ENCODE measurements at regions not wholly inside any gene's neighbourhood (a gene's known extent, or its start where the extent isn't known, plus 50 kb on each side); places are given as distances from the start of the nearest gene placed in this dataset.

DNA sequence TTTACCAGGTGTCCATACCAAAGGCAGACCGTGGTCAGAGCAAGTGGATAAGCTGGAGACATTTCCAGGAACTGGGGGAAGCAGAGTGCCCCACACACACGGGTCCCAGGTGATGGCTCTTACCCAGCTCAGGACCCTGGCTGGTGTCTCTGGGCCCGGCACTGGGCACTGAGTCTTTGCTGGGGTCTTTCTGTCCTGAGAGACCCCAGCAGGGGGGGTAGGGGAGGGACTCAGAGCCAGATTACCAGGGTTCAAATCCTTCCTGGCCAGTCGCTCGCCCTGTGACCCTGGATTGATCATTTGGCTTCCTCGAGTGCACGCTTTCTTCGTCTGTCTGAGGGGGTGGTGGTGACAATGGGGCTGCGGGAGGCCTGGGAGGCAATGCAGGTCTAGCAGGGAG, 95.7 kb downstream of the PLXNA1 start:
- DNase-seq (ENCODE audit: low spot score) = no peak
- in situ Hi-C loops (cut with MboI; ENCODE audit: low sequenced_read_pairs, unreplicated experiment) = no loop called here
- TF ChIP-seq CTCF (IDR thresholded peaks at IDR 0.05; ENCODE audit: borderline replicate concordance, control extremely low read depth, extremely low read depth, insufficient read depth, missing control alignments) = no peak

DNA sequence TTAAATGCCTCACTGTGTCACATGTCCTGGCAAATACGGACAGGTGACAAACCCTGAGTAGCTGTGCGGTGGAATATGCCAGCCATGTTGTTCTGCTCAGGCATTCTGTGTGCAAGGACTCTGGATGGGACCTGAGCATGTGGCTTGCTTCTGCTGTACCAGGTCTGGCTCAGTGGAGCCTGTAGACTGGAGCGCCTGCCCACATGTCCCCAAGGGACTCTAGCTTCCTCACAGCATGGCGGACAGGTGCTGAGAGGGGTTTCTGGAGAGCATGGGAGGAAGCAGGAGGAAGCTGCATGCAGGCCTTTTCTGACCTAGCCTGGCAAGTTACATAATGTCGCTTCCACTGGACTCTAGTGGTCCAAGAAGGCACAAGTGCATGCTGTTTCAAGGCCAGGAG, 96.3 kb downstream of the PLXNA1 start:
- in situ Hi-C loops (cut with MboI; ENCODE audit: low sequenced_read_pairs, unreplicated experiment) = no loop called here
- TF ChIP-seq CTCF (IDR thresholded peaks at IDR 0.05; ENCODE audit: borderline replicate concordance, control extremely low read depth, extremely low read depth, insufficient read depth, missing control alignments) = no peak
- no peak for DNase-seq (ENCODE audit: low spot score)

DNA sequence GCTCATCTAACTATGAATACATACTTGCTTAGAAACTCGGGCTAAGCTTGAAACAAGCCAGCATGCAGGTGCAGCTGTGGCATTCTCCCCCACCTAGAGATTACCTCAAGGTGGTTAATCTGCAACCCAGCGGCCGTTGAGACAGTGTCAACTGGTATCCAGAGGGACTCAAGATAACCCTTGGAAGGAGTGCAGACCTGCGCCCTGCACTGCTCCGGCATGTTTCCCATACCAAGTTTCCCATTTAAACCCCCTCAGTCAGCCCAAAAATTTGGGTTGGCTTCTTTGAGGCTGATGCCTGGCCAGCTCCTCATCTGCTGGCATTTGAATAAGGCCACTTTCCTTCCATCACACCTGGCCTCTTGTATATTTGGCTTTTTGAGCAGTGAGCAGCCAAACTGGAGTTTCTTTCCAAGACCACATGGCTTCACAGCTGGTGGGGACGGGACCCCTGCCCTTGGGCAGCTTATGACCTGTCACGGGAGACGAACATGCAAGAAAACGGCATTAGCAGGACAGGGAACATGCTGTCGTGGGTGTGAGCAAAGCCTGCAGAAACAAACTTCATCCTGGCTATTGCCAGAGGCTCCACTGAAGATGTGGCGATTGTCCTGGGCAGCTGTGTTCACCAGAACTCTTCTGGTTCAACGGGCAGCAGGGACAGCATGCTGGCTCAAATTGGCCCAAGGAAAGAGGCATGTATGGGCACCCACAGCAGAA, 98.2 kb downstream of the PLXNA1 start:
- TF ChIP-seq CTCF (IDR thresholded peaks at IDR 0.05; ENCODE audit: borderline replicate concordance, control extremely low read depth, extremely low read depth, insufficient read depth, missing control alignments) = no peak
- DNase-seq (ENCODE audit: low spot score) = no peak
- in situ Hi-C loops (cut with MboI; ENCODE audit: low sequenced_read_pairs, unreplicated experiment) = no loop called here

GRCh38 chr3:127082066-127082465, 99.2 kb downstream of the PLXNA1 start:
- in situ Hi-C loops (cut with MboI; ENCODE audit: low sequenced_read_pairs, unreplicated experiment) = no loop called here
- no peak for DNase-seq (ENCODE audit: low spot score)
- TF ChIP-seq CTCF (IDR thresholded peaks at IDR 0.05; ENCODE audit: borderline replicate concordance, control extremely low read depth, extremely low read depth, insufficient read depth, missing control alignments) = no peak

- in situ Hi-C loops (cut with MboI; ENCODE audit: low sequenced_read_pairs, unreplicated experiment) = no loop called here
These were observed 101.0 kb downstream of the PLXNA1 start for GRCh38 chr3:127083778-127084397.

DNA sequence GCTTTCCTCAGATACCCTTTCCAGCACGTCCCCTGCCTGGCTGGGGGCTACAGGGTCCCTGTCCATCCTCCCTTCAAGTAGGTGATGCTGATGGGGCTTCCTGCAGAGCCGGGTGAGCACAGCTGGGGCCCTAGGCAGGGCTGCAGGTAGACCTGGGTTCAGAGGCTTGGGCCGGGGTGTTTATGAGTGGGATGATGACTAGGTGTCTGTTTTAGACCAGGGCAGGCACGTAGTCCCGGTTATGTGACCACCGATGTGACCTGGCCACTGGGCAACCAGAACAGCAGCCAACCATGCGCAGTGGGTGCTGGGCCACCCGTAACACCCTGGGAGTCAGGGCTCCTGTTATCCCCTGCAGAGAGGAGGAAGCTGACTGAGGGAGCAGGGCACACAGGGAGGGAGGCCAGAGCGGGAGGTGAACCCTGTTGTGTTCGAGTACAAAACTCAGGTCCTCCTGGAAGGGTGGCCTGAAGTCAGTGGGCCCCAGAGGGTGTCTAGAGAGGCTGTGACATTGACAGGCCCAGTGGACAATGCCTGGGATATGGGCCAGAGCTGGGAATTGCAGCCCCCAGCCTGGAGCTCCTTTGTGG, 101.6 kb downstream of the PLXNA1 start:
- TF ChIP-seq CTCF (IDR thresholded peaks at IDR 0.05; ENCODE audit: borderline replicate concordance, control extremely low read depth, extremely low read depth, insufficient read depth, missing control alignments) = no peak
- no peak for DNase-seq (ENCODE audit: low spot score)
- in situ Hi-C loops (cut with MboI; ENCODE audit: low sequenced_read_pairs, unreplicated experiment) = no loop called here

More at GRCh38 chr3:127083778-127084397, 101.0 kb downstream of the PLXNA1 start:
- TF ChIP-seq CTCF (IDR thresholded peaks at IDR 0.05; ENCODE audit: borderline replicate concordance, control extremely low read depth, extremely low read depth, insufficient read depth, missing control alignments) = no peak
- DNase-seq (ENCODE audit: low spot score) = no peak

All from GM13976 (cell line).